ENCODE measurements at regions not wholly inside any gene's neighbourhood (a gene's known extent, or its start where the extent isn't known, plus 50 kb on each side); places are given as distances from the start of the nearest gene placed in this dataset.

DNA sequence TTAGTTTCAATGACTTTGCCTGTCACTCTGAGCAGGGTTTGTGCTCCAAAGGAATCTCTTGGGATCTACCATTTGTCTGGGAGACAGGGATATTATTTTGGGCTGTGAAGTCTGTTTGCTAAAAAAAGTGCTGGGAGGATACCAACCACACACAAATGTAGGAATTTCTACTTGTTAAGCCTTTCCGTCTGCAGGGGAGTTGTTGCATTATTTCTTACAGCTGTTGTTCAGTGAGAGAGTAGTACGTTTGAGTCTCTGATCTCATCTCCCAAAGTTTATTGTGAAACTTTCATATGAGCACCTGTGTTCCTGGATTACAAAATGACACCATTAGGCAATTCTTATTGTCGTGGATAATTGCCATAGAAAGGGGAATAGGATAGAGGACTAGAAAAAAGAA is 78.3 kb upstream of the SEMA6A start:
- DNase-seq (ENCODE audit: low read depth): no peak

GRCh38 chr5:116652196-116652729 is 77.6 kb upstream of the SEMA6A start:
- DNase-seq (ENCODE audit: low read depth): peak; percentile 9

GRCh38 chr5:116651653-116652052 is 77.0 kb upstream of the SEMA6A start:
- no peak for DNase-seq (ENCODE audit: low read depth)

GRCh38 chr5:116650964-116651363 is 76.3 kb upstream of the SEMA6A start:
- DNase-seq (ENCODE audit: low read depth): no peak

DNA sequence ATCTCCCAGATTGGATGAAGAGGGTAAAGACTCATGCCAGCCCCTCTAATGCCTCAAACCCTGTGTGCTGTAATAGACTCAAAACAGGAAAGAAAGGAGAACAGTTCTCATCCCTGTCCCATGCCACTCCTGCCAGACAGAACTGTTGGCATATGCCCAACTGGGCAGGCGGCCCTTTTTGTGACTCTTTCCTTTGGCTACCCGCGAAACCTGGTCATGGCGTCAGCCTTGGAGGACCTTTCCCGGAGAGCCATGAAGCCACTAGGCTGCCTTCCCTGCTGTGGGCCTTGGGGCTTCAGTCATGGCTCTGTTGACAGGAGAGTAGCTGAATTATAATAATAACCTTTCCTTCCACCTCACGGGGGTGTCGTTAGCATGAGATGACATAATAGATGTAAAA is 75.9 kb upstream of the SEMA6A start:
- no peak for DNase-seq (ENCODE audit: low read depth)

GRCh38 chr5:116646611-116647289 is 72.1 kb upstream of the SEMA6A start:
- DNase-seq (ENCODE audit: low read depth): no peak

DNA sequence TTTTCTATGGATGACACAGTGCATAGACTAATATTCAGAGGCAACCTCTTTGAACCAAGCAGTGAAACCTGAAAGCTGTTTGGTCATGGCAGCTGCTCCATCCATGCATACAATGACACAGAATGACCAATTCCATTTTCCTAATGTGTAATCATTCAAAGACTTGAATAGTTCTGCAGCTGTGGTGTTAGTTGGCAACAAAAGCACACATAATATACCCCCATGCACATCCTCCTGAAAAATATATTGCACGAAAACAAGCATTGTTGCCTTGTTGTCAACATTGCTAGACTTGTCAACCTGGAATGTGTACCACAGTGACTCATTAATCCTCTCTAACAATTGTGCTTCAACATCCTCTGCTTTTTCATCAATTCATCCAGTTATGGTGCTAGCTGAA is 71.0 kb upstream of the SEMA6A start:
- DNase-seq (ENCODE audit: low read depth): no peak

- no peak for DNase-seq (ENCODE audit: low read depth)
Observed at GRCh38 chr5:116640236-116640635, 65.6 kb upstream of the SEMA6A start.

- no peak for DNase-seq (ENCODE audit: low read depth)
Observed at GRCh38 chr5:116637149-116637740, 62.6 kb upstream of the SEMA6A start.

DNA sequence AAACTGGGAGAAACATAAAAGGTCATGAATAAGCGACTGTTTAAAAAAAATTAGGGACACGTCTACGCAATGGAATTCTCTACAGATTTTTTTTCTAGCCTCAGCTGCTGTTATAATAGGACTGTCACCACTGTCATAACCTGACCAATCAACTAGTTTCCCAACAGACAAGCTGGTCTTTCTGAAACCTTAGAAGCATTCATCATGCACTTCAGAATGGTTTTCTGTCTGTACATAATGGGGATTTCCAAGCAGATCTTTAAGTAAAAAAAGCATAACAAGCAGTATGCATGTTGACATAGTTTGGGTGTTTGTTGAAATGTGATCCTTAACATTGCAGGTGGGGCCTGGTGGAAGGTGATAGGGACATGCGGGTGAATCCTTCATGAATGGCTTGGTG is 58.3 kb upstream of the SEMA6A start:
- no peak for DNase-seq (ENCODE audit: low read depth)

DNA sequence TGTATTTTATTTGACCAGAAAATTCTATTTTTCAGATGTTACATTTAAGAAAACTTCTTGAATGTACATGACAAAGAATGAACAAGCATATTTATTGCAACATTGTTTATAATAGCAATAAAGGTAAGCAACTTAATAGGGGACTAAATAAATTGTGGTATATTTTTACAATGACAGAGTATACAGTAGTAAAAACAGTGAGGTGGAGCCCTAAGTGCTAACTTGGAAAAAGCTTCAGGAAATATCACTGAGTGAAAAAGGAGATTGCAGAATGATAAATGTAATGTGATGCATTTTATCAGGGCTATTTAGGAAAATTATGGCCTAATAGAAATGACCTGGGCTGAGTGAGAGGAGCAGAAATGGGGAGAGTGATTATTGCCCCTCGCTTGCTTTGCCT is 56.5 kb upstream of the SEMA6A start:
- DNase-seq (ENCODE audit: low read depth): no peak

GRCh38 chr5:116629168-116629567 is 54.5 kb upstream of the SEMA6A start:
- no peak for DNase-seq (ENCODE audit: low read depth)

DNA sequence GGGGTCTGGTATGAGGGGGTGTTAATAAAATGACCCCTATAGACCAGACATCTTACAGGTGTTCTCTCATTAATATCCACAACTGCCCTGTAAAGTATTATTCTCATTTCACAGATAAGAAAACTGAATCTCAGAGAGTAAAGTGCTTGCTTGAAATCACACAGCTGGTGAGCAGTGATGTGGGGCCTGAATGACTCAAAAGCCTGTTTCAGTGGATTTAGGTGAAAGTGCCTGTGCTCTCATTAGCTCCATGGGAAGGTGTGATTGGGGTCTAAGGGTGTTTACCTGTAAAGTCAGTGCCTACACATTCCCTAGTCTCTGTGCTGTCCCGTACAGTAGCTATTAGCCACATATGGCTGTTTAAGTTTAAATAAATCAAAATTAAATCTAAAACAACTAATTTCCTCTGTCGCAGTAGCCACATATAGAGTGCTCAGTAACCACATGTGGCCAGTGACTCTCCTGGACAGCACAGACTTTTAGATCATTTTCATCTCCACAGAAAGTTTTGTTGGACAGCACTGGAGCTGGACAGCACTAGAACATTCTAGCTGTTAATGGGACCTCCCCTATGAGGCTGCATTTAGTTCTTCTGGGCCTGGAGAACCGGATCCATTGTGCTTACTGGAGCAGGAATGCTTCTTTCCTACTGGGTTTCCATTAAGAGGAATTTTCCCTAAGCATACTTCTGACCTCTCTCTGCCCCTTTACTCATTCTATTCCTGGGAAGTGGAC is 52.5 kb upstream of the SEMA6A start:
- no peak for DNase-seq (ENCODE audit: low read depth)

DNA sequence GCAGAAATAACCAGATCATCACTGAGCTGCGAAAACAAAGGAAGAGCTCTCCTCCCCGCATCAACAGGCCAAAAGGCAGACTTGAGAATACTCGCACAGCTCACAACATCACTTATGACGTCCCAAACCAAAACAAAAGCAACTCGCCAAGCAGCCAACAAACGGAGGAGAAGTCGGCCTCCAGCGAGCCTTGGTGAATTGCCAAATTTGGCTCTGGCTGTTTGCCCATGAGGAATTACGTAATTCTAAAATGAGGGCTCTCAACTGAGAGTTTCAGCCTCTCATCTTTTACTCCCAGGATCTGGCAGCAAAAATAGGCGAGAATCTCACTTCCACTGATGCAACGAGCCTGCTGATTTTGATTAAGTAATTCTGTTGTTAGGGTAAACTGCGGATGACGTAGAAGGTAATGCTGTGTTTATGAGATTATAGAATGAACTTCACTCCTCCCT is 51.7 kb upstream of the SEMA6A start:
- DNase-seq (ENCODE audit: low read depth): peak; percentile 10

Measured in M059J (cell line).